HG03571 (cell line): ENCODE measurements at regions not wholly inside any gene's neighbourhood (a gene's known extent, or its start where the extent isn't known, plus 50 kb on each side); places are given as distances from the start of the nearest gene placed in this dataset.

Source experiments
- ATAC-seq: cut with Tn5 transposase; IDR thresholded peaks from one replicate; pipeline ENCODE4 v1.9.1; 2021; ENCODE audit not compliant: unreplicated experiment

DNA sequence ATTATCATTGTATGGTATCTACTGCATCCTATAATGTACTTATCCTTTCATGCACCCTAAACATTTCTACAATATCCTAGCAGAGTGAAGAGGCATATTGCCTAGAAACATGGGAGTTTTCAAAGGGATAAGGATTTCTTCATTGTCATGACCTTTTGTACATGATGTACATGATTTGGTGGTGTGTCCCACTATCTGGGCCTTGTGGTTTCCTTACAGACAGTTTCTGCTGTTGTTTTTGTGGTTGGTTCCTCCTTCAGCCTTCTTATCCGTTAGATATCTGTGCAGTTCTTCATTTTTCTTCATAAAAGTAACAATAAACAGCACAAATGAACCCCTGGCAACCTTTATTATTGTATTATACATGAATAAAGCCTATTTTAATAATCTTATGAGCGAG lies 70.4 kb upstream of the BACH1 start:
- no peak for ATAC-seq

DNA sequence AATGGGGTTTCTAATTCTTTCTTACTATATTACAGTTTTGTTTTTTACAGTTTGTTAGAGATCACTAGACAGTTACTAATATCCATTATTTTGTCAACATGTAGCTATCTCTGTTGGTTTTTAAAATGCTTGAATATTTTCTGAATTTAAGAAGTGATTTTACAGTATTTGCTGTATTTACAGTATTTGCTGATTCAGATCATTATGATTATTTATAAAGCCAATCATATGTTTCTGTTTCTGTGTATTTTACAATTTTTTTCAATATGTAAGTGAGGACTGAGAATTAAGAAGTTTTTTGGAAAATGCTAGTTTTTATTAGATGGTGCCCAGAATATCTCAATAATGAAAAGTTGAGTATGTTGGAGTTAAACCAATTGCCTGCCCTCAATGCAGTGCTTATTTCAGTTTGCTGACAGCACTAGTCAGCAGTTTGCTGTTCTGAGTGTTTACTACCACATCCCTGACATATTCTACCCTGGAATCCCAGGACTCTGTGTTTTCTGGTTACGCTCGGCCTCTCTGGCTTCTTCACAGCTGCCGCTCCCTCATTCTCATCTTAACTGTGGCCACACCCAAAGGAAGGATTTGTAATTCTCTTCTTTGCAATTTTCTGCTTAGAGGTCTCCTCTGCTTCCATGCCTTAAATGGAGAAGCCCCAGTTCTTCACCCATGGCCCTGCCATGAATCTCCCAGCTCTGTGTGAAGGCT lies 68.0 kb upstream of the BACH1 start:
- ATAC-seq = no peak

DNA sequence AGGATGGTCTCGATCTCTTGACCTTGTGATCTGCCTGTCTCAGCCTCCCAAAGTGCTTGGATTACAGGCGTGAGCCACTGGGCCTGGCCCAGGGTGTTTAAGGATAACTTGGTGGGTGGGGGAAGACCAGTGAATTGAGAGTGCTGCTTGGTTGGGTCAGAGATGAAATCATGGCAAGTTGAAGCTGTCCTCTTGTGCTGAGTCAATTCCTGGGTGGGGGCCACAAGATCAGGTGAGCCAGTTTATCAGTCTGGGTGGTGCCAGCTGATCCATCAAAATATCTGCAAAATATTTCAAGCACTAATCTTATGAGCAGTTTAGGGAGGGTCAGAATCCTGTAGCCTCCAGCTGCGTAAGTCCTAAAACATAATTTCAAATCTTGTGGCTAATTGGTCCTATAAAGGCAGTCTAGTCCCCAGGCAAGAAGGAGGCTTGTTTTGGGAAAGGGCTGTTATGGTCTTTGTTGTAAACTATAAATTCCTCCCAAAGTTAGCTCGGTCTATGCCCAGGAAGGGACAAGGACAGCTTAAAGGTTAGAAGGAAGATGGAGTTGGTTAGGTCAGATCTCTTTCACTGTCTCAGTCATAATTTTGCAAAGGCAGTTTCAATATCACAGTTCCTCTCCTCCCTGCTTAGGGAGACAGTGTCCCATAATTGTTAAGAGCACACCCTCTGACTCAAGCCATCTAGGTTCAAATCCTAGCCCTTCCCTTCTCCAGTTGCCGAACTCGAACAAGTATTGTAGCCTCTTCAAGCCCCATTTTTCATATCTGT lies 66.8 kb upstream of the BACH1 start:
- no peak for ATAC-seq

DNA sequence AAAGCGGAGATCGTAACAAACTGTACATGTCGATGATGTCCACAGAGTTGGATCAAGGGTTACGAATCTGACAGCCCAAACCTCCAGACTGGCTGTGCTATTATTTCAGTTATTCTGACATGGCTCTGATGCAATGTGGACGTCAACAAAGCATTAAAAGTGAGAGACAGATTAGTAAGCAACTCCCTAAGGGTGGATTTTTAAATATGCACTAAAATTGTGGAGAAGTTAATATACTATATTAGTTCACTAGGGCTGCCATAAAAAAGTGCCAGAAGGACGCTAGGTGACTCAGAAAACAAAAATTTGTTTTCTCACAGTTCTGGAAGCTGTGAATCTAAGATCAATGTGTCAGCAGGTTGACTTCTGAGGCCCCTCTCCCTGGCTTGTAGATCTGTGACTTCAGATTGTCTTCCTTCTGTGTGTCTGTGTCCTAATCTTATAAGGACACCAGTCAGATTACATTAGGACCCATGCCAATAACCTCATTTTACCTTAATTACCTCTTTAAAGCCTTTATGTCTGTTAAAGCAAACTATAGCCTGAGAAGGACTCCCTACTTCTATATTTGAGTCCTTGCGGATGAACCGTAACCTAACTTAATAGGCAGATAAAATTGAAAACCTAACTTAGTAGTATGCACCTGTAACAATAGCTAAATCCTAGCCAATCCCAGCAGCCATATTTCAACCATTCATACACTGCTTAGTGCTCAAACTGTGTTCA lies 66.0 kb upstream of the BACH1 start:
- ATAC-seq = no peak

DNA sequence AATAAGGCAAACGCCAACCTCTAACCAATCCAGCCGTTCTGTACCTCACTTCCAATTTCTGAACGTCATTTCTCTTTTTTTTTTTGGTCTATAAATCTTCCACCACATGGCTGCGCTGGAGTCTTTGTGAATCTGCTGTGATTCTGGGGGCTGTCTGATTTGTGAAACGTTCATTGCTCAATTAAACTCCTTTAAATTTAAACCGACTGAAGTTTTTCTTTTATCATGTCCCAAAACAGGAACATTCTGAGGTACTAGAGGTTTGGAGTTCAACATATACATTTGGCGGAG lies 65.5 kb upstream of the BACH1 start:
- peak; percentile 11 for ATAC-seq

DNA sequence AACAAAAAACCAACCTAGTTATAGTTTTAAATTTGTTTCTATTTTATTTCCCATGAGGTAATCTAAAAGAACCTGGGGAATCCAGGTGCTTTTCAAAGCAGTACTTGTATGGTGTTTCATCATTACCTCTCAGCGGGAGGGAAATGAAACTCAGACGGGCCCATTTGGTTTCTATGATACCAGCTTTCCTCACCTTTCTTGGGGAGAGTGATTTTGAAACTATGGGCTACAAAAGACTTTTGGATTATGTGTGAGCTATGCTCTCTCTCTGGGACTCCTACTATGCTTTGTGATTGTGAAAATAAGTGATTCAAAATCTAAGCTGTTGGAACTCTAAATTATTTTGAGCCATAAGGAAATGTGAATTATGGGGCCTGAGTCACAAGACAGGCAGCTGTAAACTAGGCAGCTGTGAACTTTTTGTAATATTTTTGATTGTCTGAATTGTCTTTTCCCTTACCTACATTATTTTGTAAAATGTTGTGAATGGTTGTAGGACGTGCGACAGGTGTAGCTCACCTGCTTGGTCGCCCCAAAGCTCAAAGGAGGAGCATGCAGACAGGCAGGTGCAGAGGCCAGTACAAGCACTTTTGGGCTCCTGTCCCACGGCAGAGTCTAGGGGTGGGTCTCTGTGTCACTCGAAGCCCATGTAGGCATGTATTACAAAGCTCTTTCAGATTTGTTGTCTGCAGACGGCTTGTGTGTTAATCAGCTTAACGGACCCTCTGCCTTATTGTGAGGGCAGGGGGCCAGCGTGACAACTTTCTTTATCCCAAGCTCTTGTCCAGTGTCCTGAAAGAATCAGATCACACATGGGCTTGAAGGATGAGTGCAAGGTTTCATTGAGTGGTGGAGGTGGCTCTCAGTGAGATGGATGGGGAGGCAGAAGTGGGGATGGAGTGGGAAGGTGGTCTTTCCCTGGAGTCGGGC lies 64.8 kb upstream of the BACH1 start:
- ATAC-seq = peak; percentile 73

DNA sequence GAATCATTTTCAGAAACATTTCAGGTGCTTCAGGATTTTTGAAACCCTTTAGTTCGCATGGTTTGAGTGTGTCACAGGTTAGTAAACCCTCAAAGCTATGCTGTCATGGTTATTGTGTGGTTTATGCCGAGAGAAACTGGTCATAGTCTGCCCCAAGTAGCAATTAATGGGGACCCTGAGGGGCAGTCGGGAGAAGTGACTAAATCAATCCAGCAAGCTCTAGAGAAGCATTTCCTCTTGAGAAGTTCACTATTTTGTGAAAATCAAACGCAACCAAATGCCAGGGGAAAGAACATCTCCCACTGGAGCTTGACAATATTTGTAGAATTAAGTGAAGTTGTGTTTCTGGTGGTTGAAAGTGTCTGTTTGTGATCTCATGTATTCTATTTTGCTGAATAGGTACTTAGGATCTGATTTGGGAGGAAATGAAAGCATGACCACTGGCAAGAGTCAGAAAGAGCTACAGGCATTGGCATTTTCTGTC lies 63.0 kb upstream of the BACH1 start:
- peak; percentile 38 for ATAC-seq

DNA sequence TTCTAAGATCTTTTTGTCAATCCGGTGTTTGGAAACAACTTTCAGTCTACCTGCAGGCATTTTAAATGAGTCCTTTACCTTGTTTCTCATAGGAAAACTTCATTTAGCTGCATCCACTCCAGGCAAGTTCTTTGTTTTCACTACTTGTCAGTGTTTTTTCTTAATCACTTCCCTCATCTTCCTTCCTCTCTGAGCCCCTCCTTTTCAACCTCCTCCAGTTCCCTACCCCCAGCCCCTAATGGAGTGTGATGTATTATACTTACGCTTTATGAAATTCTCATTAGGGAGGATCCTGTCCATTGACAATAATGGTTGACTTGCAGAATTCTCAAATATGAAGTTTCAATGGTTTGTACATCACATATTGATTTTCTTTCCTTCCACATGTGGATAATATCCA lies 62.5 kb upstream of the BACH1 start:
- no peak for ATAC-seq

DNA sequence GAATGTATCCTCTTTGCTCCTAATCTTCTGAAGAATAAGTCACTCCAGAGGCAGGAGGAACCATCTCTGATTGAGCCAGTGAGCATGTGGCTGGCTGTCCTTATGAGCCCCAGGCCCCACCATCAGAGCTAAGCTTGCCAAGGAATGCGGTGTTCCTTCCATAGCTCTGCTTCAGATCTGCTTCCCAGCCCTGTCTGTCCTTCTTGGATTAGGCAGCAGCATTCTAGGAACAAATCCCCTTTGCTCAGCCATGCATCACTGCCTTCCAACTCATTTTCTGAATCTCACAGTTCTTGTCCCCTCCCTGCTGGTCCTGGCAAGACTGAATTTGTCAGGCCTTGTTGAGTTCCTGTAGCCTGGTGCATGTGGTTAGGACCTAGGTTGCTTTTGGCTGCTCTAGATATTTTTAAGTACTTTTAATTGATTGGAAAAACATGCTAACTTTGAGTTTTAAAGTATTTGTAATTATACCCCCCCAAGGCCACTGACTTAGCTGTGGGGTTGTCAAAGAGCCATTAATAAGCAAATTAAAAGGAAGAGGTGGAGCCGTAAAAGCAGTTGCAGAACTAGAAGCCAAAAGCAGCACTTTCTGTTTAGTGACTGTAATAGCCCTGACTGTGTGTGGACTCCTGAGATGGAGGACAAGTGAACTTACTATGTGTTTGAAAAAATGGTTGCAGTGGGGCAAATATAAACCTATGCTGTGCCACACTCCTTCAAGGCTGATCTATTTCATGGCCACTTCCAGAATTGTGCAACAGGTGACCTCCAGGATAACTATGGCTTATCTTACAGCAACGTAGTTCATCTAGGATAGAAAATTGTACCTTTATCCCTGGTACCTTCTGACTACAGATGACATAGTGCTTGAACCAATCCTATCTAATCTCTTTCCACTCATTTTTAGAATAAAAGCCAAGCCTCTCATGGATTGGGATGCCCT lies 61.3 kb upstream of the BACH1 start:
- ATAC-seq = no peak

DNA sequence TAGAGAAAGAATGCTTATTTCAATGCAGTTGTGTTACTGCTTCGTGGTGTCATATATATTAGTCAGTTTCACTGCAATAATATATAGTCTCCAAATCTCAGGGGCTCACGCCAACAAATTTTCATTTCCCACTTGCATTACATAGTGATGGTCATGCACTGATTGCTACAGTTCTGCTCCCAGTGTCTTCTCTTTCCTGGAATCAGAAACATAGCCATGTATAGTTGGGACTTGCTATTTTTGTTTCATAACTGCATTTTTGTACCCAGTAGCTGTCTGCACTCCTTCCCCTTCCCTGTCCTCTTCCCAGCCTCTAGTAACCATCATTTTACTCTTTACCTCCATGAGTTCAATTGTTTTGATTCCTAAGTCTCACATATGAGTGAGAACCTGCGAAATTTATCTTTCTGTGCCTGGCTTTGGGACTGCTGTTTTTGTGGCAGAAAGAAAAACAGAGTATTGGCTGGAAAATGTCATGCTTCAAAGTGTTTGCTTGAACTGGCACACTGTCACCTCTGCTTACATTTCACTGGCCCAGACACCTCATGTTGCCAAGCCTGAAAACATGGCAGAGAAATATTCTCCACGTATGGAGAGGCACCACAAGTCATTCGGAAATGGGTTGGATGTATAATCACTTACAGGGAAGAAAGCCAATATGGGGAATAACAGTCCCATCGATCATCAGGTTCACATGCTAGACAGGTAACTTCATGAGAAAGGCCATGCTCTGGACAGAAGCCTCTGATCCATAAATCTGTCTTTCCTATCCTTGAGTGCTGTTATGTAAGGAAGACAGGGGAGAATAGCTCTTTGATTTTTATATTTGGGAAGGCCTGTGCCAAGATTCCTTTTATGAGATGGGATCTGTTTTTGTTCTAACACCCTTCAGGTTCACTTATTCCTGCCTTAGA lies 60.4 kb upstream of the BACH1 start:
- ATAC-seq = no peak

DNA sequence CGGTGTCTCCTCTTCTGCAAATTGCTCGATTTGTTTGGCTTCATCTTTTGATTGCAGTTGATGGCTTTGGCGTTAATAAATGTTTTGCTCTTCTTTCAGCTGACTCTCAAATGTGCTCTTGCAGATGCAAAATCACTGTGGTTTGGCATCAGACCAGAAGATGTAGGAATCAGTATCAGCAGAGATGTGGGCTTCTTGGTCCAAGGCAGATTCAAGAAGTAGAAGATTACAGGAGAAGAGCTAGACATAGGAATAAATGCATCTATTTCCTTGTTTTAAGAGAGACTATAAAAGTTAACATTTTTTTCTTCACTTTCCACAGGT lies 59.8 kb upstream of the BACH1 start:
- no peak for ATAC-seq

DNA sequence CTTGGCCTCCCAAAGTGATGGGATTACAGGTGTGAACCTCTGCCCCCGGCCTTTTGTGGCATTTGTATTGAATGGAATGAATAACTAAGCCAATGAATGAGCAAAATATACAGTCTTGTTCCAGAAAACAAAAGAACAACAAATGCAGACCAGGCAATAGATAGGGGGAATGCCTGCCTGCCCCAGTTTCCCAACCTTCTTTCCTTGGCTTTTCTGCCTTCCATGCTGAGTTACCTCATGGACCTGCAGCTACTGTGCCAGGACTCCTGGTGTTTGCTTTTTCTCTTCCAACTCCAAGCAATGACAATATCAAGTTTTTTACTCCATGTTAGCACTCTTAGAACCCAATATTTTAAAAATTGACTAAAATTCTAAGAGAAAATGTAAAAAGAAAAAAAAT lies 58.6 kb upstream of the BACH1 start:
- no peak for ATAC-seq

DNA sequence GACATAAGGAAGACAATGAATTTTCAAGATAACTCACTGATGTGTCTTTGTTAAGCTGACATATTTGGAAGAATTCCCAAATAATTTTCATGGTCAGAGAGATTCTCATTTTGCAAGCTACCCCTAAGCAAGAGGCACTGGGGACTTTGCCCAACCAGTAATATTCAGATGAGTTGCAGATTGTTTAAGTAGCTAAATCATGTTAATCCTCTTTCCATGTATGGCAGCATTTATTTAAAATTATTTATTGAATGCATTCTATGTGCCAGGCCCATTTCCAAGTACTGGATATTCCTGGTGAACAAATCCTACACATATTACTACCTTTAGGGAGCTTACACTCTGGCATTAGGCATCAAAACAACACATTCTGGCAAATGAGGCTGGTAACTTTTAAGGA lies 56.5 kb upstream of the BACH1 start:
- ATAC-seq = no peak

DNA sequence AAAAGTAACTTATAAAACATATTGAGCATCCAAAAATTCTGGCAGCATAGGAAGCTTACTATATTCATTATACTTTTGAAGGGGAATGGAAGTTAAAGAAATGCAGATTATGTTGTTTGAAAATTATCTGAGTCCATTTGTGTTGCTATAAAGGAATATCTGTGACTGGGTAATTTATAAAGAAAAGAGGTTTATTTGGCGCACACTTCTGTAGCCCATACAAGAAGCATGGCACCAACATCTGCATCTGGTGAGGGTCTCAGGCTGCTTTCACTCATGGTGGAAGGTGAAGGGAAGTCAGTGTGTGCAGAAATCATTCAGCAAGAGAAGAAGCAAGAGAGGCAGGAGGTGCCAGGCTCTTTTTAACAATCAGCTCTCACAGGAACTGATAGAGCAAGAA lies 55.5 kb upstream of the BACH1 start:
- no peak for ATAC-seq

DNA sequence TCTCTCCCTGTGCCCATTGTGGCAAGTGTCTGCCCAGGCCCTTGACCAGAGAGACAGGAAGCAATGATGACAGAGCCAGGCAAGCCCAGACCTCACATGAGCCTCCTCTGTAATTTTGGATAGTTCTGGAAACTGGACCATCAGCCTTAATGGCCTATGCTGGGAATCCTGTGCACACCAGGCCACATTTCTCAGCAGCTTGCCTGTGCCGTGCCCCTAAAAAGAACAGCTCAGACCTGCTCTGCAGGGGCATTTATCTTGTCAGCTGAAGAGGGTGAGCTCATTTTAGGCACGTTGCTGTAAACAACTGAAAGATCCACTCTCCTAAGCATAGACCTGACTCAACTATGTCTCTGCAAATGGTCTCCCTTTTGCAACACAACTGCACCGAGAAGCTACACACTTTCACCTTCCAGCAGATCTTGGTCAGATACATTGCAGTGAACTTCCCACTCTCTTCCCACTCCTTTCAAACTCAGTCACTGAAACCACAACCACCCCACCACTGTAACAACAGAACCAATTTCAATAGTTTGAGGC lies 53.5 kb upstream of the BACH1 start:
- no peak for ATAC-seq

DNA sequence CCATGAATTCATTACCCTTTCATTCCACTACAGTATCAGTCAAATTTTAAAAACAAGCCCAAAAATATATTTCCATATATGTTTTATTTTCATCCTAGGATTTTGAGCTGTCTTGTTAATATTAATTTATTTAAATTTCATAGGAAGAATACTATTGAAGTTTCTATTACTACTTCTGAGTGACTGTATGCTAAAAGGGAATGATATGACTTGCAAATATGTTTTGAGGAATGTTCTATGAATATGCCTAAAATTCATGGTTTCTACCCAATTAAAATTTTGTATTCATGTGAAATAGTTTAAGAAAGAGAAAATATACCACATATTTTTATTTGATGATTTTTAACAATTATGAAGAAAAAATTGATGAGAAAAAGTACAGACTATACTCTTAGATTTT lies 52.9 kb upstream of the BACH1 start:
- ATAC-seq = no peak

DNA sequence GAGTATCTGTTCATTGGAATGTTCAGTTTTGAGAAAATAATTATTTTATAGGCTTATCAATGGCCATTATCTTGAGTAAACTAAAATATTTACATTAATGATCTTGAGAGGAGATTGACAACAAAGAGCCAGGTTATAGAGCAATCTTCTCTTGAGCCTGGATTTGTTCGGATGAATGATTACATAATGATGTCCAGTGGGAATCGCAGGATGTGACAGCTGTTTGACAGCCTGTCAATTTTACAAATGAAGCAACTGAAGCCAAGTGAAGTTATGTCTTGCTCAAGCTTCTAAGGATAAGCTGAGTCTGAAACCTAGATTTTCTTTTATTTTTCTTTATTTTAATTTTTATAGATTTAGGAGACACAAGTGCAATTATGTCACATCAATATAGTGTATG lies 52.1 kb upstream of the BACH1 start:
- ATAC-seq = no peak

DNA sequence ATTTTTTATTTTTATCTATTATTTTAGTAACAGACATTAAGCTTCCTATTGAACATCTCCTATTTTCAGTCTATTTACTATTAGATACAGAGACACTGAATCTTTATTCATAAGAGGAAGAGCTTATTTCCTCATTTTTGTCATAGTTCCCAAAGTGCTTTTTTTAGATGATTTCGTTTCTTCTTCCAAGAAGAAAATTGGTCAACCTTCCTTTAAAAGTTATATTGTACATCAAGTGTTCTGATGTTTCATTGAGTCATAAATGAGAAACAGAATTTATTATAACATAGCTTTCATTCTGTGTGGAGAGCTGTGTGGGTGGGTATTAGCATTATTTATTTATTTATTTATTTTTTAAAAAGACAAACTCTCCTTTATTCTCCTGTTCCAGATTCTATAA lies 50.6 kb upstream of the BACH1 start:
- ATAC-seq = no peak
